ENCODE measurements at regions not wholly inside any gene's neighbourhood (a gene's known extent, or its start where the extent isn't known, plus 50 kb on each side); places are given as distances from the start of the nearest gene placed in this dataset.
A peak's percentile ranks its signal among the peaks of the same experiment; 100 is the strongest.

- Mint-ChIP-seq H3K27me3 (no peaks in the 10 kb centered on the region), H3K27ac (no peak overlapping the region), H3K4me1 (peaks cover 43% of the 10 kb centered on the region), H3K4me3 (no peak overlapping the region), H3K36me3 (no peaks in the 10 kb centered on the region), H3K9me3 (no peaks in the 10 kb centered on the region)
- CTCF ChIA-PET: no interaction called here
- DNase-seq: no peak
Measured at GRCh38 chr6:156169371-156169770, 607.8 kb upstream of the ARID1B start.

GRCh38 chr6:156167625-156168071 lies 609.5 kb upstream of the ARID1B start:
- no peak for DNase-seq
- CTCF ChIA-PET: no interaction called here
- H3K4me3 Mint-ChIP-seq: peak overlapping the region; percentile 62
- no peaks in the 10 kb centered on the region for H3K27me3 Mint-ChIP-seq
- peak overlapping the region; percentile 58 for H3K27ac Mint-ChIP-seq
- H3K36me3 Mint-ChIP-seq: no peaks in the 10 kb centered on the region
- no peaks in the 10 kb centered on the region for H3K9me3 Mint-ChIP-seq
- H3K4me1 Mint-ChIP-seq: peaks cover 42% of the 10 kb centered on the region

- Mint-ChIP-seq H3K9me3 (no peaks in the 10 kb centered on the region), H3K36me3 (no peaks in the 10 kb centered on the region), H3K4me1 (peaks cover 42% of the 10 kb centered on the region), H3K27ac (peak overlapping the region; percentile 58), H3K27me3 (no peaks in the 10 kb centered on the region), H3K4me3 (peak overlapping the region; percentile 62)
- CTCF ChIA-PET: no interaction called here
- peak; percentile 26 for DNase-seq
Measured at GRCh38 chr6:156167016-156167624, 610.1 kb upstream of the ARID1B start.

GRCh38 chr6:156166093-156166492 lies 611.1 kb upstream of the ARID1B start:
- no peak for DNase-seq
- H3K27ac Mint-ChIP-seq: peak overlapping the region; percentile 64
- no peak overlapping the region for H3K4me3 Mint-ChIP-seq
- H3K4me1 Mint-ChIP-seq: peaks cover 42% of the 10 kb centered on the region
- no peaks in the 10 kb centered on the region for H3K36me3 Mint-ChIP-seq
- H3K27me3 Mint-ChIP-seq: no peaks in the 10 kb centered on the region
- no peaks in the 10 kb centered on the region for H3K9me3 Mint-ChIP-seq
- CTCF ChIA-PET: no interaction called here

GRCh38 chr6:156164701-156165452 lies 612.3 kb upstream of the ARID1B start:
- H3K36me3 Mint-ChIP-seq: no peaks in the 10 kb centered on the region
- no peaks in the 10 kb centered on the region for H3K9me3 Mint-ChIP-seq
- CTCF ChIA-PET: no interaction called here
- no peak overlapping the region for H3K4me3 Mint-ChIP-seq
- no peaks in the 10 kb centered on the region for H3K27me3 Mint-ChIP-seq
- no peak overlapping the region for H3K27ac Mint-ChIP-seq
- DNase-seq: no peak
- H3K4me1 Mint-ChIP-seq: peaks cover 42% of the 10 kb centered on the region

- Mint-ChIP-seq H3K9me3 (no peaks in the 10 kb centered on the region), H3K4me3 (no peak overlapping the region), H3K36me3 (no peaks in the 10 kb centered on the region), H3K27me3 (no peaks in the 10 kb centered on the region), H3K4me1 (peaks cover 41% of the 10 kb centered on the region), H3K27ac (no peak overlapping the region)
- no peak for DNase-seq
- CTCF ChIA-PET: no interaction called here
Measured at GRCh38 chr6:156163311-156163710, 613.9 kb upstream of the ARID1B start.

GRCh38 chr6:156161471-156161870 lies 615.7 kb upstream of the ARID1B start:
- no peak overlapping the region for H3K4me3 Mint-ChIP-seq
- H3K27me3 Mint-ChIP-seq: no peaks in the 10 kb centered on the region
- no peak for DNase-seq
- peaks cover 23% of the 10 kb centered on the region for H3K4me1 Mint-ChIP-seq
- no peak overlapping the region for H3K27ac Mint-ChIP-seq
- CTCF ChIA-PET: no interaction called here
- H3K36me3 Mint-ChIP-seq: no peaks in the 10 kb centered on the region
- no peaks in the 10 kb centered on the region for H3K9me3 Mint-ChIP-seq

GRCh38 chr6:156160795-156161165 lies 616.4 kb upstream of the ARID1B start:
- H3K27ac Mint-ChIP-seq: no peak overlapping the region
- DNase-seq: no peak
- no peaks in the 10 kb centered on the region for H3K36me3 Mint-ChIP-seq
- no peak overlapping the region for H3K4me3 Mint-ChIP-seq
- CTCF ChIA-PET: no interaction called here
- H3K9me3 Mint-ChIP-seq: no peaks in the 10 kb centered on the region
- H3K27me3 Mint-ChIP-seq: no peaks in the 10 kb centered on the region
- H3K4me1 Mint-ChIP-seq: peaks cover 16% of the 10 kb centered on the region

GRCh38 chr6:156160007-156160794 lies 617.0 kb upstream of the ARID1B start:
- no peak for DNase-seq
- Mint-ChIP-seq H3K9me3 (no peaks in the 10 kb centered on the region), H3K27ac (no peak overlapping the region), H3K4me1 (peaks cover 11% of the 10 kb centered on the region), H3K4me3 (no peak overlapping the region), H3K36me3 (no peaks in the 10 kb centered on the region), H3K27me3 (no peaks in the 10 kb centered on the region)
- CTCF ChIA-PET: no interaction called here

GRCh38 chr6:156154896-156155295 lies 622.3 kb upstream of the ARID1B start:
- Mint-ChIP-seq H3K27me3 (no peaks in the 10 kb centered on the region), H3K4me3 (no peak overlapping the region), H3K27ac (no peak overlapping the region), H3K9me3 (peaks cover 3% of the 10 kb centered on the region), H3K4me1 (peaks cover 3% of the 10 kb centered on the region), H3K36me3 (no peaks in the 10 kb centered on the region)
- CTCF ChIA-PET: interaction anchor here (0.6 kb wide), 1 partner anchor 664 kb away, joined by 3 read pairs; no protein-coding TSS in a partner anchor
- DNase-seq: no peak

GRCh38 chr6:156150391-156150790 lies 626.8 kb upstream of the ARID1B start:
- H3K4me1 Mint-ChIP-seq: peaks cover 3% of the 10 kb centered on the region
- no peak for DNase-seq
- CTCF ChIA-PET: no interaction called here
- H3K9me3 Mint-ChIP-seq: peaks cover 12% of the 10 kb centered on the region
- H3K4me3 Mint-ChIP-seq: no peak overlapping the region
- no peaks in the 10 kb centered on the region for H3K27me3 Mint-ChIP-seq
- H3K36me3 Mint-ChIP-seq: no peaks in the 10 kb centered on the region
- H3K27ac Mint-ChIP-seq: no peak overlapping the region

- DNase-seq: no peak
- CTCF ChIA-PET: no interaction called here
- H3K4me3 Mint-ChIP-seq: no peak overlapping the region
- H3K9me3 Mint-ChIP-seq: peaks cover 25% of the 10 kb centered on the region
- no peak overlapping the region for H3K27ac Mint-ChIP-seq
- no peaks in the 10 kb centered on the region for H3K36me3 Mint-ChIP-seq
- H3K4me1 Mint-ChIP-seq: peaks cover 3% of the 10 kb centered on the region
- no peaks in the 10 kb centered on the region for H3K27me3 Mint-ChIP-seq
Measured at GRCh38 chr6:156146891-156147290, 630.3 kb upstream of the ARID1B start.

GRCh38 chr6:156131221-156131903 lies 645.8 kb upstream of the ARID1B start:
- H3K4me1 Mint-ChIP-seq: no peaks in the 10 kb centered on the region
- no peaks in the 10 kb centered on the region for H3K27me3 Mint-ChIP-seq
- no peak overlapping the region for H3K27ac Mint-ChIP-seq
- H3K36me3 Mint-ChIP-seq: no peaks in the 10 kb centered on the region
- CTCF ChIA-PET: no interaction called here
- H3K4me3 Mint-ChIP-seq: no peak overlapping the region
- peaks cover 5% of the 10 kb centered on the region for H3K9me3 Mint-ChIP-seq
- DNase-seq: no peak

- no peaks in the 10 kb centered on the region for H3K36me3 Mint-ChIP-seq
- CTCF ChIA-PET: no interaction called here
- no peak overlapping the region for H3K27ac Mint-ChIP-seq
- no peaks in the 10 kb centered on the region for H3K4me1 Mint-ChIP-seq
- no peak for DNase-seq
- no peak overlapping the region for H3K4me3 Mint-ChIP-seq
- no peaks in the 10 kb centered on the region for H3K9me3 Mint-ChIP-seq
- H3K27me3 Mint-ChIP-seq: no peaks in the 10 kb centered on the region
Measured at GRCh38 chr6:156126535-156126934, 650.6 kb upstream of the ARID1B start.
